ENCODE measurements at regions not wholly inside any gene's neighbourhood (a gene's known extent, or its start where the extent isn't known, plus 50 kb on each side); places are given as distances from the start of the nearest gene placed in this dataset.

- H3K27me3 ChIP-seq (ENCODE audit: control insufficient read depth in 3 of 3, insufficient read depth in 3 of 3, low read length in 2 of 3), result no peaks in the 10 kb centered on the region
- H3K27ac ChIP-seq (ENCODE audit: low read depth in 1 of 2, low read length in 1 of 2), result no peak overlapping the region
- DNase-seq (no peak), ATAC-seq (ENCODE audit: insufficient read depth, low FRiP score) (no peak)
- 95% methylated on average over 3 of the region's 3 CpGs for WGBS, 2 donors
- no peak for TF ChIP-seq CTCF (IDR thresholded peaks at IDR 0.05; ENCODE audit: control extremely low read depth, extremely low read depth)
- no peak overlapping the region for H3K9ac ChIP-seq (ENCODE audit: insufficient read depth in 1 of 2, low read length in 2 of 2)
- H3K4me3 ChIP-seq, result no peak overlapping the region
- peaks cover 0 to 2% (median 0%) of the 10 kb centered on the region in 4 donors for H3K9me3 ChIP-seq (ENCODE audit: control insufficient read depth in 4 of 4, insufficient read depth in 3 of 4, low read length in 3 of 4)
- no peaks in the 10 kb centered on the region for H3K36me3 ChIP-seq (ENCODE audit: control insufficient read depth in 4 of 4, insufficient read depth in 4 of 4, low read length in 4 of 4)
- peaks cover 0 to 4% (median 0%) of the 10 kb centered on the region in 5 donors for H3K4me1 ChIP-seq (ENCODE audit: control insufficient read depth in 5 of 5, insufficient read depth in 5 of 5, low read length in 5 of 5)
Observed at GRCh38 chr4:121526509-121526908, 145.7 kb upstream of the QRFPR start.

GRCh38 chr4:121519236-121519838 is 138.5 kb upstream of the QRFPR start:
- Histone ChIP-seq H3K9ac (ENCODE audit: insufficient read depth in 1 of 2, low read length in 2 of 2) (no peak overlapping the region), H3K36me3 (ENCODE audit: control insufficient read depth in 4 of 4, insufficient read depth in 4 of 4, low read length in 4 of 4) (no peaks in the 10 kb centered on the region), H3K4me1 (ENCODE audit: control insufficient read depth in 5 of 5, insufficient read depth in 5 of 5, low read length in 5 of 5) (peaks cover 0 to 12% (median 0%) of the 10 kb centered on the region in 5 donors), H3K4me3 (no peak overlapping the region), H3K27ac (ENCODE audit: low read depth in 1 of 2, low read length in 1 of 2) (no peak overlapping the region), H3K9me3 (ENCODE audit: control insufficient read depth in 4 of 4, insufficient read depth in 3 of 4, low read length in 3 of 4) (peaks cover 0 to 3% (median 0%) of the 10 kb centered on the region in 4 donors), H3K27me3 (ENCODE audit: control insufficient read depth in 3 of 3, insufficient read depth in 3 of 3, low read length in 2 of 3) (no peaks in the 10 kb centered on the region)
- WGBS, 2 donors, result 82 to 87% methylated on average over 6 of the region's 6 CpGs
- DNase-seq (no peak), ATAC-seq (ENCODE audit: insufficient read depth, low FRiP score) (no peak)
- no peak for TF ChIP-seq CTCF (IDR thresholded peaks at IDR 0.05; ENCODE audit: control extremely low read depth, extremely low read depth)

GRCh38 chr4:121517241-121517640 is 136.4 kb upstream of the QRFPR start:
- no peak for TF ChIP-seq CTCF (IDR thresholded peaks at IDR 0.05; ENCODE audit: control extremely low read depth, extremely low read depth)
- no peak overlapping the region for H3K9ac ChIP-seq (ENCODE audit: insufficient read depth in 1 of 2, low read length in 2 of 2)
- no peaks in the 10 kb centered on the region for H3K36me3 ChIP-seq (ENCODE audit: control insufficient read depth in 4 of 4, insufficient read depth in 4 of 4, low read length in 4 of 4)
- DNase-seq, result peak in 2 of 3 donors; percentile 55 to 59
- H3K27me3 ChIP-seq (ENCODE audit: control insufficient read depth in 3 of 3, insufficient read depth in 3 of 3, low read length in 2 of 3), result no peaks in the 10 kb centered on the region
- ATAC-seq (ENCODE audit: insufficient read depth, low FRiP score), result no peak
- no peak overlapping the region for H3K27ac ChIP-seq (ENCODE audit: low read depth in 1 of 2, low read length in 1 of 2)
- H3K9me3 ChIP-seq (ENCODE audit: control insufficient read depth in 4 of 4, insufficient read depth in 3 of 4, low read length in 3 of 4), result peaks cover 0 to 3% (median 0%) of the 10 kb centered on the region in 4 donors
- WGBS, 2 donors, result 68 to 76% methylated on average over 2 of the region's 2 CpGs
- H3K4me3 ChIP-seq, result no peak overlapping the region
- peaks cover 0 to 12% (median 0%) of the 10 kb centered on the region in 5 donors for H3K4me1 ChIP-seq (ENCODE audit: control insufficient read depth in 5 of 5, insufficient read depth in 5 of 5, low read length in 5 of 5)

- WGBS, 2 donors, result 59 to 73% methylated on average over 10 of the region's 10 CpGs
- no peak for TF ChIP-seq CTCF (IDR thresholded peaks at IDR 0.05; ENCODE audit: control extremely low read depth, extremely low read depth)
- ATAC-seq (ENCODE audit: insufficient read depth, low FRiP score) (no peak), DNase-seq (no peak)
- Histone ChIP-seq H3K27ac (ENCODE audit: low read depth in 1 of 2, low read length in 1 of 2) (no peak overlapping the region), H3K4me3 (no peak overlapping the region), H3K4me1 (ENCODE audit: control insufficient read depth in 5 of 5, insufficient read depth in 5 of 5, low read length in 5 of 5) (peaks cover 0 to 12% (median 0%) of the 10 kb centered on the region in 5 donors), H3K36me3 (ENCODE audit: control insufficient read depth in 4 of 4, insufficient read depth in 4 of 4, low read length in 4 of 4) (no peaks in the 10 kb centered on the region), H3K9me3 (ENCODE audit: control insufficient read depth in 4 of 4, insufficient read depth in 3 of 4, low read length in 3 of 4) (peaks cover 0 to 3% (median 0%) of the 10 kb centered on the region in 4 donors), H3K27me3 (ENCODE audit: control insufficient read depth in 3 of 3, insufficient read depth in 3 of 3, low read length in 2 of 3) (no peaks in the 10 kb centered on the region), H3K9ac (ENCODE audit: insufficient read depth in 1 of 2, low read length in 2 of 2) (no peak overlapping the region)
Observed at GRCh38 chr4:121514443-121514842, 133.6 kb upstream of the QRFPR start.

Measured in lung (tissue), 11 donors.